ENCODE measurements at regions not wholly inside any gene's neighbourhood (a gene's known extent, or its start where the extent isn't known, plus 50 kb on each side); places are given as distances from the start of the nearest gene placed in this dataset.

DNA sequence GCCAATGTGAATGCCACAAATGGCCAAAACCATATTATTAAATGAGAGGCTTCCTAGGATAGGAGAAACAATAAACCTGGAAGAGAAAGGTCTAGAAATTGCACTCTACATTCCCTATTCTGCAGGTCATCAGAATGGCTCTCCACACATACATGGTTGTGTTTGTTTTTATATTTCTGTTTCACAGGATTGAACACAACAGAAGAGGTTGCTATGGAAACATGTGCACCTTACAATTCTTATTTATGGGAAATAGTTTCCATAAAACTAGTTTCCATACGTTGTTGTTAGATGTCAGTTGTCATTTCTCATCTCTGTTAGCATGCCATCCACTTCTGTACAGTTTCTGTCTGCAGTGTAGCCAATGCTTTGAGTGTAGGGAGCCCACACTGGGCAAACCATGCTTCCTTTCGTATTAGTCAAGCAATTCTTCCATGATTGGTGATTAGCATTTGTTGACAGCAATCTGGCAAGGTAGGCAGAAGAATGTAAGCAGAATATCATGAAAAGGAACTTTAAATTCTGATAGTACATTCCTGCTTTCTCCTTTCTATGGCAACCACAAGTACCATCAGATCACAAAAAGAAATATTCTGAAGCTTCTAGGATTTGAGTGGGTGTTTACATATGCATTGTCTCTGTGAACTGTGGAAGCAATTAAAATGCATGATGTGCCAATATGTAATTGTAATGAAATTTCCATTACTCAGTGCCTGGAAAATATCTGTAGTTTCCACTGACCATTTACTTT is 141.6 kb upstream of the AVPR1A start:
- DNase-seq, result no peak
- no peak overlapping the region for H3K4me3 Mint-ChIP-seq
- Histone ChIP-seq H3K36me3 (replicated peaks in 1 of 2; ENCODE audit: control insufficient read depth in 1 of 2, insufficient read depth in 2 of 2, low read length in 2 of 2) (no peaks in the 10 kb centered on the region), H4K20me1 (ENCODE audit: insufficient read depth, low read length) (no peaks in the 10 kb centered on the region), H3K27ac (ENCODE audit: low read depth in 1 of 2, low read length in 2 of 2) (no peak overlapping the region), H3K4me1 (ENCODE audit: control insufficient read depth in 1 of 2, insufficient read depth in 2 of 2, low read length in 2 of 2) (no peaks in the 10 kb centered on the region), H3K9ac (ENCODE audit: insufficient read depth, low read length, poor library complexity, severe bottlenecking) (no peak overlapping the region), H3K27me3 (ENCODE audit: control insufficient read depth in 2 of 2, insufficient read depth in 2 of 2, low read length in 2 of 2) (no peaks in the 10 kb centered on the region), H3K9me3 (replicated peaks in 1 of 2; ENCODE audit: control insufficient read depth in 1 of 2, insufficient read depth in 1 of 2, low read length in 2 of 2) (no peaks in the 10 kb centered on the region), H3K79me2 (ENCODE audit: insufficient read depth, low read length) (no peaks in the 10 kb centered on the region), H3K4me2 (replicated peaks; ENCODE audit: extremely low read depth, low read length, poor library complexity, severe bottlenecking) (no peak overlapping the region), H2AFZ (ENCODE audit: insufficient read depth, low read depth, low read length, poor library complexity, severe bottlenecking) (no peak overlapping the region), H3K4me3 (replicated peaks in 1 of 3; ENCODE audit: low read depth in 2 of 3, low read length in 3 of 3) (no peak overlapping the region)
- intact Hi-C loops (cut with micrococcal nuclease), result no loop called here
- peaks cover 0 to 6% (median 0%) of the 10 kb centered on the region in 7 donors for H3K9me3 Mint-ChIP-seq
- H3K36me3 Mint-ChIP-seq, result no peaks in the 10 kb centered on the region
- no peaks in the 10 kb centered on the region for H3K27me3 Mint-ChIP-seq (ENCODE audit: low read depth in 3 of 3)
- no CpG with 5 or more reads among the region's 2 CpGs for WGBS (ENCODE audit: insufficient coverage)
- H3K4me1 Mint-ChIP-seq, result no peaks in the 10 kb centered on the region
- TF ChIP-seq, protein P1, sequence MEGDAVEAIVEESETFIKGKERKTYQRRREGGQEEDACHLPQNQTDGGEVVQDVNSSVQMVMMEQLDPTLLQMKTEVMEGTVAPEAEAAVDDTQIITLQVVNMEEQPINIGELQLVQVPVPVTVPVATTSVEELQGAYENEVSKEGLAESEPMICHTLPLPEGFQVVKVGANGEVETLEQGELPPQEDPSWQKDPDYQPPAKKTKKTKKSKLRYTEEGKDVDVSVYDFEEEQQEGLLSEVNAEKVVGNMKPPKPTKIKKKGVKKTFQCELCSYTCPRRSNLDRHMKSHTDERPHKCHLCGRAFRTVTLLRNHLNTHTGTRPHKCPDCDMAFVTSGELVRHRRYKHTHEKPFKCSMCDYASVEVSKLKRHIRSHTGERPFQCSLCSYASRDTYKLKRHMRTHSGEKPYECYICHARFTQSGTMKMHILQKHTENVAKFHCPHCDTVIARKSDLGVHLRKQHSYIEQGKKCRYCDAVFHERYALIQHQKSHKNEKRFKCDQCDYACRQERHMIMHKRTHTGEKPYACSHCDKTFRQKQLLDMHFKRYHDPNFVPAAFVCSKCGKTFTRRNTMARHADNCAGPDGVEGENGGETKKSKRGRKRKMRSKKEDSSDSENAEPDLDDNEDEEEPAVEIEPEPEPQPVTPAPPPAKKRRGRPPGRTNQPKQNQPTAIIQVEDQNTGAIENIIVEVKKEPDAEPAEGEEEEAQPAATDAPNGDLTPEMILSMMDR (IDR thresholded peaks at IDR 0.05), result no peak
- H3K27ac Mint-ChIP-seq, result no peak overlapping the region

DNA sequence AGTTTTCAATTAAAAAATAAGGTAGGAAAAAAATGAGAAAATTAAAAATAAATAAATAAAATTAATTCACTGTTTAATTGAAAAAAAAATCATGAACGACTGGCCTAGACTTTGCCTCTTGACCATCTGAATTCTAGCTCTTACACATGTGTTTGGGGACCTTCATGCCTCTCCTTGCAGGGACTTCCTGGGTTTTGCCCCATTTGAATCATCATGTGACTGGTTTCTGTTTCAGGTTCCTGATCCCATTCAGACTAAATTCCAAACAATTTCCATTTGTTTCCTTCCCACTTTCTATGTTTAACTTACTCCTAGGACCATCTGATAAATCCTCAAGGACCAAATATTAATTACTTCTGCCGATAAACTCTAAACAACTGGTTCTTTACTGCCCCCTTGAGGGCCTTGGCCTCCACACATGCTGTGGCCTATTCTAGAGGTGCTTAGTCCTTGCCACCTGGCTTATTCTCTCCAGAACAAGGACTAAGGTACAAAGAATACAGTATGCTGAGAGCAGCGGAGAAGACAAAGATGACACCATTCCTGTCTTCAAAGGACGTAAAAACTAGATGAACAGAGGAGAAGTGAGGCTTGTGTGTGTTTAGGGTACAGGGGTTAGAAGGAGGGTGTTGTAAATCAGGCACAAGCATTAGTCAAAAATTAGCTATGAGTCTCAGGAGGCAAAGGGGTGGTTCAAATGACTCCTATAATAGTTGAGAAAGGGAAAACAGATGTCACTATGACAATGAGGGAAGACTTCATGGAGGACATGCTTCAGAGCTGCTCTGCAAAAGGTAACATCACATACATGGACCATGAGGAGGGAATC is 125.8 kb upstream of the AVPR1A start:
- Mint-ChIP-seq H3K4me3 (peak overlapping the region in 1 of 2 donors; percentile 46), H3K27me3 (ENCODE audit: low read depth in 3 of 3) (no peaks in the 10 kb centered on the region)
- intact Hi-C loops (cut with micrococcal nuclease), result no loop called here

More for the DNA sequence above, 125.8 kb upstream of the AVPR1A start:
- Histone ChIP-seq H2AFZ (ENCODE audit: insufficient read depth, low read depth, low read length, poor library complexity, severe bottlenecking) (peak overlapping the region; percentile 38), H3K79me2 (ENCODE audit: insufficient read depth, low read length) (no peaks in the 10 kb centered on the region), H3K4me1 (ENCODE audit: control insufficient read depth in 1 of 2, insufficient read depth in 2 of 2, low read length in 2 of 2) (no peaks in the 10 kb centered on the region), H3K27me3 (ENCODE audit: control insufficient read depth in 2 of 2, insufficient read depth in 2 of 2, low read length in 2 of 2) (no peaks in the 10 kb centered on the region), H3K4me3 (replicated peaks in 1 of 3; ENCODE audit: low read depth in 2 of 3, low read length in 3 of 3) (no peak overlapping the region), H3K9me3 (replicated peaks in 1 of 2; ENCODE audit: control insufficient read depth in 1 of 2, insufficient read depth in 1 of 2, low read length in 2 of 2) (no peaks in the 10 kb centered on the region), H3K9ac (ENCODE audit: insufficient read depth, low read length, poor library complexity, severe bottlenecking) (no peak overlapping the region), H3K4me2 (replicated peaks; ENCODE audit: extremely low read depth, low read length, poor library complexity, severe bottlenecking) (peak overlapping the region; percentile 7), H4K20me1 (ENCODE audit: insufficient read depth, low read length) (no peaks in the 10 kb centered on the region), H3K27ac (ENCODE audit: low read depth in 1 of 2, low read length in 2 of 2) (no peak overlapping the region), H3K36me3 (replicated peaks in 1 of 2; ENCODE audit: control insufficient read depth in 1 of 2, insufficient read depth in 2 of 2, low read length in 2 of 2) (no peaks in the 10 kb centered on the region)
- H3K4me1 Mint-ChIP-seq, result no peaks in the 10 kb centered on the region
- no peak for DNase-seq
- H3K9me3 Mint-ChIP-seq, result peaks cover 0 to 5% (median 0%) of the 10 kb centered on the region in 7 donors
- WGBS (ENCODE audit: insufficient coverage), result 82% methylated on average over 3 of the region's 4 CpGs
- H3K27ac Mint-ChIP-seq, result peak overlapping the region in 1 of 7 donors; percentile 16
- H3K36me3 Mint-ChIP-seq, result no peaks in the 10 kb centered on the region
- TF ChIP-seq, protein P1 (IDR thresholded peaks at IDR 0.05), result peak; percentile 62
